Stimulated activated CD4-positive, alpha-beta T cell treated with anti-CD3 and anti-CD28 coated beads, Interleukin-4, amount 100 ng/mL, for 1 hour (primary cell): ENCODE measurements at regions not wholly inside any gene's neighbourhood (a gene's known extent, or its start where the extent isn't known, plus 50 kb on each side); places are given as distances from the start of the nearest gene placed in this dataset.

ENCODE experiments used
- DNase-seq: peaks from one replicate; pipeline ENCODE4 v3.0.0-alpha.2; 2020

DNA sequence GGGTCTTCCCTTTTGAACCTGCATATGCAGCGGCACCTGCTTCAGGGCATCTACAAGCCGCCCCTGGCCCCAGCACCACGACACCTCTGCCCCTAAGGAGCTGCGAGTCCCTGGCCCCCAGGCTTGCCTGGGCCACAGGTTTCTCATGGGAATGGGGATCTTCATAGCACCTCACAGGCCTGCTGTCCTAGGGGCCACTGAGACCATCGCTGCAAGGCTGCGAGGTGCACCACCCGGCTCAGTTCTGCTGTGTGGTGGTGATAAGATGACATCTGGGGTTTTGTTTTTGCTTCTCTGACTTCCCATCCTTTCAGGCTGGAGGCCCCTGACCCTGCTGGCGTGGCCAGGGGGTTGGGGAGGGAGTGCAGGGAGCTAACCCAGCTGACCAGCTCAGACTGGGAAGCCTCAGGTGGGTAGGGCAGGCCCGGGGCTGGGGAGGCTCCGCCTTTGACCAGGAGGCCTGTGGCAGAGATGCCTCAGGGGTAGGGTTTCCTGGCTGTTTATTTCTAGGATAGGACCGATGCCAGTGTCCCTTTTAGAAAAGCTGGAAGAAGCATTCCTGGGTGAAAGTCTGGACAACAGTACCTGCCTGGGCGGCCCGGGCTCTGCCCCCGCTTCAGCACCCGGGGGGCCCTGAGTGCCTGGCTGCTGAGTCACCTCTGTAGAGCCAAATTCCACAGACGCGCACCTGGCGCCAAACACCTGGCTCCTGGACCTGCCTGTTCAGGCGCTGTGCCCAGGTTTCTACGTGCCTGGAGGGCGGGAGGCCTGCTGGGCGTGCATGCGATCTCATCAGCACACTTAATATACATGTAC is 264.7 kb downstream of the DLL1 start:
- DNase-seq, result no peak

DNA sequence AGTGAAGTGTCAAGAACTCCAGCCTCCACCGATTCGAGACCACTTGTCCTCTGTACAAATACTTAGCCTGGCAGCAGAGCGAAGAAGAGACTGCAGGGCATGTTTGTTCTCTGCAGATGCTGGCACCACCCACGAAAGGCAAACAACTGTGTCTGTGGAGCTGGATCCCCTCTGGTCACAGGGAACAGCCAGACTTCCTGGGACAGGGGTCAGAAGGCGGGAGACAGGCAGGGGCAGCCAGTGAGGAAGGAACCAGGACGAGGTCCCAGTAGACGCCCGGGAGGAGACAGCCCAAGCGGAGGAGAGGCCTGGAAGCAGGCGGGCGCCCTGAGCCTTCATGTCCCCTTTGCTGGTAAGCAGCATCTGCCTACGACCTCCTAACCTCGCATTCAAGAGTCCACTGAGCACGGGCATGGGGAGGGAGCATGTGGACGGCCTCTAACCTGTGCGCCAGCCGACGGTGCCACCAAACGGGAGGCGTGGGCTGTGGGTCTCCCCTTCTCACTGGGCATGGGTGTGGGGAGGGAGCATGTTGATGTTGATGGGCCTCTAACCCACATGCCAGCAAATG is 265.5 kb downstream of the DLL1 start:
- no peak for DNase-seq

DNA sequence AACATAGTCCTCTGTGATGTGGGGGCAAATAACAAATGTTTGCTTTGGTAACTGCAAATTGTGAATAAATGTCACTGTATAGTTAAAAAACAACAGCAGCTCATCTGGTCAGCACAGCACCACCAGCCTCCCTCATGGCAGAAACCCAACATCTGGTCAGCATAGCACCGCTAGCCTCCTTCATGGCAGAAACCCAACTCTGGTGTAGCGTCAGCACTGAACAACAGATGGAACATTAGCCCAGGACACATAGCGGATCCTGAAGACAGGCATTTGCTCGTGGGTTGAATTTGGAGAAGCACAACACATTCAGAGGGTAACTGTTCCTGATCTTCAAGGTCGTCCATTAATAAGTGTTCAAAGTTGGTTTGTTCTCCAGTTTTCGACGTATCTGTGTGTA is 265.9 kb downstream of the DLL1 start:
- DNase-seq, result no peak

DNA sequence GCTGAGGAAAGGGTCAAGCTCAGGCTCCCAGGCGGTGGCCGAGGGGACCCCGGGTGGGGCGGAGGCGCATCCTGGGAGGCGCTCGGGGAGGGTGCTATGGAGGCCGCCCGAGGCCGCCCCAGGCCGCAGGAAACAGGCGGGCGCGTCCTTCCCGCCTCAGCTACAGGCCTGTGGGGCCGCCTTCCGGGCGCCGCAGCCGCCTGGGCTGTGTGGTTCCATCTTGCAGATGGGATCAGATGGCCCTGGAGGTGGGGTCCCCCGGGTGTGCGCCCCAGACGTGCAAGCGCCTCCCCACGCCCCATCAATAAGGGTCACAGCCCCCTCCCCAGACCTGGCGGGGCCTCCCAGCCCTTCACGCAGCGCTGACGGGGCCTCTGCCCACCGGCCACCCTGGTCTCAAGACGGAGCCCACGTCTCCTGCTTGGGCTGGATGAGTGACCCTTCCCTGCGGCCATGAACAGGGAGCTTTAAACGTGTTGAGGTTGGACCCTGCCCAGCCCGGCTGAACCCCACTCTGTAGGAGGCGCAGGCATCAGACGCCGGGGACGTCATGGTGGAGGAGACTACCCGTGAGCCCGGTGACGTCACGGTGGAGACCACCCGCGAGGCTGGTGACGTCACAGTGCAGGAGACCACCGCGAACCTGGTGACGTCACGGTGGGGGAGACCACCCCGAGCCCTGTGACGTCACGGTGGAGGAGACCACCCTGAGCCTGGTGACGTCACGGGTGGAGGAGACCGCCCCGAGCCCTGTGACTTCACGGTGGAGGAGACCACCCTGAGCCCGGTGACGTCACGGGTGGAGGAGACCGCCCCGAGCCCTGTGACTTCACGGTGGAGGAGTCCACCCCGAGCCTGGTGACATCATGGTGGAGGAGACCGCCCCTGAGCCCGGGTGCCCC is 267.0 kb downstream of the DLL1 start:
- no peak for DNase-seq

DNA sequence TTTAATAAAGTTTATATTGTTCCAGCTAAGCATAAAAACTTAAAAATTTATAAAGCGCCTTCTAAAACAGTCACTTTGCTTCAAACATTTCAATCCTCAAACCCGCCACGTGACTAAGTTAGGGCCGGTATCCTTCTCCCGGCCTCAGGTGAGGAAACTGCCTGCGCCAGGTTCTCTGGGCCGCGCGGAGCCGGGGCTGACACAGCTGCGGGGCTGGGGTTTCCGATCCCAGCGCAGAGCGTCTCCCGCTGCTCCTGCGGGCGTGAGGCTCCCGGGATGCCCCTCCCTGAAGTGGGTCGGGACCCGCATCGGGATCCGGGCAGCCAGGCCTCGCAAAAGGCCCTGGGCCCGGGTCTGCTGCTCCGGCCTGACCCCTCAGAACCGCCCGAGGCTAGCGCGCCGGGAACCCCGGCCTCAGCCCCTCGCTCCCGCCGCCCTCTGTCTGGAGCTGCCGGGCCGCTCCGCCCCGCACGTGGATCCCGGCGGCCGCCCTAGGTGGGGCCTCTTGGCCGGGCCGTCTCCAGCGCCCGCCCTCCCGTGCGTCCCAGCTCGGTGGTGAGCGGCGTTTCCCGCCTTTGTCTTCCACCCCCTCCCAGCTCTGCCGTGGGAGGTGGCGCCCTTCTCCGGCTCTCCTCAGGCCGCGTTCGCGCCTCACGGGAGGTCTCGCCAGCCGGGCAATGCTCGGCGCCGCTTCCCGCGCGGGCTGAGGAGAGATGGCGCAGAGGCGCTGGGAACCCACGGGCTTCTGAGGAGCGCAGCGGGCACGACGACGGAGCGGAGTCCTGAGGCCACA is 267.9 kb downstream of the DLL1 start:
- no peak for DNase-seq

DNA sequence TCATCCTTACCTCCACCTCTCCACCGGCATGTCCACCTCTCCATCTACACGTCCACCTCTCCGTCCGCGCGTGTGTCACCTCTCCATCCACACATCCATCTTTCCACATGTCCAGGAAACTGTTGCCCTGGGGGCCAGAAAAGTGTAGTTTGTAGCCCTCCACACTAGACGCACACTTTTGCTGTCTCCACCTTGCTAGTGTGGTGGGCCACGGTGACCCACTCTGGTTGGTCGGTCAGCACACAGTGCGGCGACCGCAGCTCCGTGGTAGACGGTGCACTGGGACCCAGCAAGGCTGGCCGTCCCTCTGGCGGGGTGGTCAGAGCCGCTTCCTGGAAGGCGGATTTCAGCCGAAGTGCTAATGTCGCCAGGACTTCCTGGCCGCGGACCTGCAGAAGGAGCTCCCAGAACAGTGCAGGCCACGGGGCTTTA is 268.6 kb downstream of the DLL1 start:
- no peak for DNase-seq

DNA sequence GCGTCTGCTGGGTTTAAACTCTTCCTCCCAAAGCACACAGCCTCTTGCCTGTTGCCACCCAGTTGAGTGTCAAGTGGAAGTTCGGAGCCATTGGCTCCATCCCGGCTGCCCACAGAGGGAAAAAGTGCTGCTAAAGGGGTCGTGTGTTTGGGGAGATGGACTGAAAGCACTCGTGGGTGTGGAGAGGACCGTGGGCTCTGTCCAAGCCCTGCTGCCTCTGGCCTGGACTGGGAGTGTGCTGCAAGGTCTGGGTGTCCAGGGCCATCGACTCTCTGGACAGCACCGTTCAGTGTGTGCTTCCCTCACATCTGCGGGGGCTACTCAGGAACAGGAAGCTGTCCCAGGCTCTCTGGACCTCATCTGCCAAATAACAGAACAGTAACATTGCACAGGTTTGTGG is 269.3 kb downstream of the DLL1 start:
- no peak for DNase-seq

DNA sequence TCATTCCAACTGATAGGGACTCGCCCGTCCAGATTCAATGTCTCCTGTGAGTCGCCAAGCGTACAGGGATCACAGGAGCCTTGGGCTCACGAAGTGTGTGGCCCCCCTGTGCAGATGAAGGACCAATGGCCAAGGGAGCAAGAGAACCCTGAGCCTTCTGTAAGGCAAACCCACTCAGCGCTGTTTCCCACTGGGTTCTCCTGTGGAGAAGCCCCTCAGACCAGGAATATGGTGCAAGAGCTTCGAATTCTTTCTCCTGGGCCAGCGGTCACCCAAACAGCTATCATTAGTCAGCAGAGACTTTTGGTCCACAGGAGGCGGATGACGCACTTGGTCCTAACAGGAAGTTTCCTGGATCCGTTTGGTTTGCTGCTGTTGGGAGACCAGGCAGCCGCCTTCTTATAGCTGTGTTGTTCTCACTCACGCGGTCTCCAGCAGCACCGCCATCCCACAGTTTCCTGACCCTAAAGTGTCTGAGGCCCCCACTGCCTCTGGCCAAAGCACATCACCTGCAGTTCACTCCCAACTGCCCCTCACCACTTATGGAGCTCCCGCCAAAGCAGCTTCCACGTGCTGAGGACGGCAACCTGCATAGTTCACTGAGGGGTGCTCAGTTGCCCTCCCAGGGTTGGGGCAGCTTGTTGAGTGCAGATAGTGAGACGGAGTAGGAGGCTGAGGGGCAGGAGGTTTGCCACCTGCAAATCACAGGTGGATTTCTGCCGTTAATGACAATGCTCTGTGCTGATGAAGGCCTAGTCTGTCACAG is 268.6 kb downstream of the ERMARD start:
- no peak for DNase-seq

DNA sequence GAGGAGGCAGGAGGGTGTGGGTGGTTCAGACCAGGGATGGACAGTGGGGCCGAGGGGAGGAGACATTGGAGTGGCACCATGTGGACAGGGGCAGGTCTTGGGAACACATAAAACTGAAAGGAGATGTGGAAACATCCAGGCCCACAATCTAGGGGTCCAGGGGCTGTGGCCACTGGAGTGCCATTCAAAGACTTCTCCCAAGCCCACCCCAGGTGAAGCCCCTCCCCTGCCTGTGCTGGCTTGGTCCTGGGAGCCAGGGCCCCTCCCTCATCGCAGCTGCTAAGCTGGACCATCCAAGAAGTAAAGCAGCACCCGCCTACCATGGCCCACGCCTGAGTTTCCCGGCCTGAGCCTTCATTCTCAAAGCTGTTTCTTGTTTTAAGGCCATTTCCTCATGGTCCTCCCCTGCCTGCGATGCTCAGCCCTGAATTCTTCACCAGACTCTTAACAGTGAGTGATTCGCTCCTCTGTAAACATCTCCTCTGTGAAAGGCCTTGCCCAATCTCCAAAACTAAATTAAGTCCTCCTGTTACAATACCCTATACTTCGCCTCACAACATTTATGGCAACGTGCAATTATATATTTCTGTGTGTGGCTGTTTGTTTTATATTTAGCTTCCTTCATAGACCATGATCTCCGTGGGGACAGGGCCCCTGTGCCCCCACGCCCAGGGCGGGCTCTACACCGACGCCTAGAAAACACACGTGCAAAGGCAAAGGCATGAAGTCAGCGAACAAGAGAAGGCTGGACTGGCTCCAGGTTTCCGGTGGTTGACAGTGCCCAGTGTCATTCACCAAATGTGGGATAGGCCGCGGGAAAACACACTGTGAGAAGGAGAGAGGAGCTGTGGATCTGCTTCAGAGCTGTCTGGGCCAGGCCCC is 267.8 kb downstream of the ERMARD start:
- no peak for DNase-seq

DNA sequence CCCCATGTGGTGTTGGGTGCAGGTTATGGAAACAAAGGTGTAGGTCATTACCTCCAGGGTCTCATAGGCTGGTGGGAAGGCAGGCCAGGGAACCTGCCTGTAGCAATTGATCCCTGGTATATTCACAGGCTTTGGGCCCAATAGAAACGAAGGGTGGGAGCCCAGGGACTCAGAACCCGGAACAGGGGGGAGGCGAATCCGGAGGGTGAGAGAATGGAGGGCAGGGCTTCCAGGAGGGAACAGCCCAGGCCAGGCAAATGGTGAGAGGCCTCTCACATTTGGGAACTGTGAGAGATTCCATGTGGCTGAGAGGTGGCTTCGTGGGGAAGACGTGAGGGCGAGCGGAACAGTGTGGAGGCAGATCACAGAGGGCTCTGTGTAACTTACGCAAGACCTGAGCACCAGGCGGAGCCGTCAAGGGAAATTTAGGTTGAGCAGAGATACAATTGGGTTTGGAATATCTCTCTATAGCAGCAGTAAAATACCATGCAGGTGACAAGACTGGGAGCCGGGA is 267.1 kb downstream of the ERMARD start:
- DNase-seq, result no peak

DNA sequence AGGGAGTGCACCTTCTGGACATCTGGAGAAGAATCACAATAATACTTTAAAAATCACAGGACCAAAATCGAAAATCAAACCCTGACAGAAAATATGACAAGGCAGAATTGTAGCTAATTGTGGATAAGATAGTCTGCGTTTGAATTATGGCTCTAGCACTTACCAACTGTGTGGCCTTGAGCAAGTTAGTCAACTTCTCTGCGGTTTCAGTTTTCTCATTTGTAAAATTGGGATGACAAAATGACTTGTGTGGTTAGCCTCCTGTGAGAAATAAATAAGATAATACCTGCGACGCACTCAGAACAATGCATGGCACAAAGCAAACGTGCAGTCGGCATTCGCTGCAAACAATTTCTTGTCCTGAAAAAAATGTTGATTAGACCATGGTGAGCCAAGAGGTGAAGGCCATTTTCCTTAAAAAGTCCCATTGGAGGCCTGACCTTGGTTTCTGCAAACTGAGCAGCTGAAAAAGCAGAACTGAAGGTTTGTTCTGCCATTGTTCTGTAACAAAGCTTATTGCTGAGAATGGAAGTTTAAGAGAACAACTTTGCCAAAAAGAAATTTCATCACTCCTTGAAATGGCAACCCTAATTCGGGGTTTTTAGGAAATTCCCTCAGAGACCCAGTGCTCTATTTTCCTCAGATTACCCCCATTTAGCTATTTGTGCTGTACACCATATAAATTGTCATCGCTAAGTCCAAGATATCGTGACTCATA is 266.3 kb downstream of the ERMARD start:
- no peak for DNase-seq

DNA sequence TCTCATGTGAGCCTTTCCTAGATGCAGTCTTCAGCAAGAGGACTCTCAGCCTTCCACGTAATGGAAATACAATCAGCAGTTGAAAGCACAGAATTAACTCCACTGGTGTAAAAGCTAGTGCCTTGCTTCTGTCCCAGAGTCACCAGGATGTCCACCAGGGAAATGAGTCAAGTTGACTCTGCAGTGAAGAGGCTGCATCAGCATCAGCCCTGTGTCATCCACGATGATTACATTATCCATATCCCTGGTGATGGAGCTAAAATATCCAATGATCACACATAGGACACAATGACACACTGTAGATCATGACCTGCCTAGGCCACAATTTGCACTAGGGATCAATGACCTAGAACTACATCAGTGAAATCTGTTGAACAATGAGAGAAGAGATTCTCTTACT is 262.4 kb downstream of the ERMARD start:
- no peak for DNase-seq

DNA sequence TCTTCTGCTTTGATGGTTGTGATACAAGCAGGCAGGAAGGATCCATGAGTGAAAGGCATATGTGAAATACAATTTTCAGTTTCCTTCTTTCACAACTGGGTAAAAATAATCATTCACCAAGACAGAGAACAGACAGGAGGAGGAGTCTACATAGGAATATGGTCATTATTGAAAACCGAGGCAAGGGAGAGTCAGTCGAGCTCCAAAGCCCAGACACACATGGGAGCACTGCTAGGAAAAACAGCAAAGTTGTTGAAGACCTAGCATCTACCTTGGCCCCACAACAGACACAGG is 260.6 kb downstream of the ERMARD start:
- DNase-seq, result no peak

DNA sequence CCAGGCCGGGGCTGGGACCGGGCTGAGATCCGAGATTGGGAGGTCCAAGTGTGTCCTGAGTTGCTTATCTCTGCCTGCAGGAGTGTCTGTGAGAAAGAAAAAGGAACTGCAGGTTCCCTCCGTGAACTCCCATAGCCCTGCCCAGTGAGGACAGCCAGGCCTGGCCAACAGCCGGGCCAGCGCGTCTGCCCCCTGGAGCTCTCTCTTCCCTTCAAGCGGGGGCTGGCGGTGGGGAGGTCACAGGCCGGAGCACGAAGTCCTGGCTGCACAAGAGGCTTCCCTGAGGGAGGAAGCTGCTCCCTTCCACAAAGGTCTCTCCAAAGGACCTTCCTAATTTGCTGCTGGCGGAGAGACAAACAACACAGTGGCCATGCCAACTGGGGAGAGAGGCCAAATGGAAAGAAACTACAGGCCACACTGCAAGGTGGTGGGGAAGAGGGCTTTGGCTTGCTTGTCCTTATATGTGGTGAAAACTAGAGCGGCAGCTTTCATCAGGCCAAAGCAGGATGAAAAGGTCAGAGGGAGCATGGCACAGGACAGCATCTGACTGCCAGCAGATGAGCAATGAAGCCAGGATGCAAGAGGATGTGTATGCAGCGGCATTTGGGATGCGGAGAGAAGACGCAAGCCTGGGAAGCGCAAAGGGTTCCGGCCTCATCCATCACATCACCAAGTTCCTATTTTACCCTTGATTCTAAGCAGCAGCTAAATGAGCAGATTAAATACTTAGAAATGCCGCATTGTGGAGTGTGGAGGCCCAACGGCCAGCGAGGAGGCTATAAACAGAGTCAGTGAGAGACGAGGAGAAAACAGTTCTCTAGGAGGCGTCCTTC is 260.0 kb downstream of the ERMARD start:
- no peak for DNase-seq

DNA sequence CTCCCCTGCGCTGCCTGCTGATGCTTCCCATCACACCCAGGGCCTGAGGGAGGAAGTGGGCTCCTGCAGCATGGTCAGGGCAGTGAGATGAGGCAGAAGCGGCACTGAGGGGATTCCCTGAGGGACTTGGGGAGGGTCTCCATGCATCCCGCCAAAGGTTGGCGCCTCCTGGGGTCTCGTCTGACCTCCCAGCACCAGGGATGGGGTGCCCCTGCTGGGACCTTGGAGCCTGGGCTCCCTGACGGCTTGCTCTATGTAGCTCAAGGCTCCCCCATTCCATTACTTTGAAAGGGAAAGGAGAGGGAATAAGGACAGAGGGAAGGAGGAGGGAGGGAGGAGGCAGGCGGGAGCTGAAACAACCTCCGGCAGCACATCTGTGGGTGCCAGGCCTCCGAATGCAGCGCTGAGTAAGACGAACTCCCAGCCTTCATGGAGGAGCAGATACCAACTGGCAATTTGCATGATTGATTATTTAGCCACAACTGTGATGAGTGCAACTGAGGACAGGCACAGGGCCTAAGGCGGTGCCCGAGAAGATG is 259.3 kb downstream of the ERMARD start:
- DNase-seq, result no peak

DNA sequence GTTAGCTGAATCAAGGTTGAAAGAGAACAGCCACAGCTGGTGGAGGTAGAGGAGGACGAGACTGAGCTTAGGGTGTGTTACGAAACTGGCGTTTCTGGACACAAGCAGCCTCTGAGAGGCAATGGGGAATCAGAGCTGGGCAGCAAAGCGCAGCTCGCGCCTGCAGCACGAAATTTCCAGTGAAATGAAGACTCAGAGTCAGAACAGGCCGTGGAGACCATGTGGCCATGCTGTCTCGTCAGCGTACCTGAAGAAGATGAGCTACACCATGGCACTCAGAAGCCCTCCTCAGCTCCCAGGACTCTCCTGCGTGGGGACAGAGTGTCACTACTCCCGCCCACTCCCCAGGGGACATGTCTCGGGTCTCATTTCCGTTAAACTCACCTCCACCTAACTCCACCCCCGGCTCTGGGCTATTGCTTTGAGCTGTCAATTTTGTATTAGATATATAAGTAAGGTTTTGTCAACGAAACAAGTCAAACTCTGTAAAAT is 256.9 kb downstream of the ERMARD start:
- DNase-seq, result no peak

DNA sequence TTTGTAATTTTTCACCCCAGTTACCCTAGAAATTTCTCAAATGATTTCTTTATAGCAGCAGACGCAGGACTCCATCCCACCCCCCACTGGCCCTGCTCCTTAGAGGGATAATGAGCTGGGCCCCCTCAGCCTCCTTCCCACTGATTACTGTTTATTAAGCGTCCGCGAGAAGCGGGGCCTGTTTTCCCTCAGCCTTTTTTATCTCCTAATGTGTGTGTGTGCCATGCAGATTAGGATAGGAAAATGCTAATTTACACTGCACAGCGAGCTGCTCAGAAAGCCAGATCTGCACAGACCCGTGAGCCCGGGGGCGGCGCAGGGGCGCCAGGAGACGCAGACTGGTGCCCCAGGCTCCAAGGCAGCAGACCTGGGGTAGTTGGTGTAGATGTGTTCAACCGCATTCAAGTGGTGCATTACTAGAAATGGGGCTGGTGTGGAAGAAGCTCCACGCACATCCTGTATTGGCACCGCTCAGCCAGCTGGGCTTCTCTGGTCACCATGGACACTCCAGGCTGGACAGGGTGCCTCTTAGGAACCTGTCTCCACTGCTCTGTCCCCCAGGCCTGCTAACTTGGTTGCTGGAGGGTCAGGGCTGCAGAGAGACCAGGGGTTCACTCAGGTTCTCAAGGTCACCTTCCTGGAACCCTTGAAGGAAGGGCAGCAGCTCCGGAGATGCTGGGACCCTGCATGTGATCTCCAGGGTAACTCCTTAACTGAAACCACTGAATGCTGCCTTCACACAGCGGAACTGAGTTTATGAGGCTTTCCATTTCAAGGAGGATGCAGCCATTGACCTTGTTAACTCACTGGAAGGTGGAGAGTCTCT is 256.3 kb downstream of the ERMARD start:
- DNase-seq, result no peak

DNA sequence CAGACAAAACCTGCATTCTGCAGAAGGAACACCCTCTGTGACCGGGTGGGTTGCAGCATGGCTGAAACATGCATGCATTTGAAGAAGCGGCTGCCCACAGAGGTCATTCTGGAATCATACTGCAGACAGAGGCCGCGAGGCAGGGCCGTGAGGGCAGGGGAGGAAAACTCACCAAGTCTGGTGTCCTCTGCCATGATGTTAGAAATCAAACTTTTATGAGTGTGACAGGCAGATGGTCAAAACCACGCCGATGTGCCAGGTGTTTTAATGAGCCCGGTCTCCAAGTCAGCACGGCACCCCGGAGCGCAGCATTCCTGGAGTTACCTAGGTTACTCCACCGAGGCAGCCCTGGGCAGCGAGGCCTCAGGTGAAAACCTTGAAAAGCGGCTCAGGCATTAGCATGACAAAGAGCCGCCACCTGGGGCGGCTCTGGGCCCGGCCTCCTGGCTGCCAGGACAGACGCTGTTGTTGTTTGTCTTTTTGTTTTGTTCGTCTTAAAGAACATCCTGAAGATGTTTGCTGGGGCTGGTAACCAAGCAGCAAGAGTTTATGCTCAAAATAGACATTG is 255.6 kb downstream of the ERMARD start:
- no peak for DNase-seq
